ENCODE measurements at regions not wholly inside any gene's neighbourhood (a gene's known extent, or its start where the extent isn't known, plus 50 kb on each side); places are given as distances from the start of the nearest gene placed in this dataset.
A peak's percentile ranks its signal among the peaks of the same experiment; 100 is the strongest.

- WGBS (ENCODE audit: insufficient coverage, low coverage, missing lambda C conversion rate): 15% methylated on average over 28 of the region's 28 CpGs
- Histone ChIP-seq H3K27me3 (ENCODE audit: control insufficient read depth in 2 of 2, insufficient read depth in 2 of 2, low read length in 2 of 2) (no peaks in the 10 kb centered on the region), H3K4me1 (replicated peaks in 1 of 2; ENCODE audit: control insufficient read depth in 2 of 2, insufficient read depth in 2 of 2, low read length in 2 of 2) (no peaks in the 10 kb centered on the region; a peak in 1 of 5 replicates), H3K9me1 (ENCODE audit: control insufficient read depth, insufficient read depth, low read length) (no peaks in the 10 kb centered on the region), H3K9ac (ENCODE audit: insufficient read depth in 1 of 2, low read depth in 2 of 2, low read length in 2 of 2) (no peak overlapping the region), H3K9me3 (replicated peaks; ENCODE audit: control insufficient read depth, insufficient read depth, low read depth, low read length) (no peaks in the 10 kb centered on the region), H3K4me3 (no peak overlapping the region), H3K27ac (ENCODE audit: extremely low read depth, low read depth, low read length) (no peak overlapping the region), H3K79me2 (ENCODE audit: control insufficient read depth, insufficient read depth, low read length) (no peaks in the 10 kb centered on the region), H3K36me3 (ENCODE audit: control insufficient read depth, insufficient read depth, low read length) (no peaks in the 10 kb centered on the region), H2AFZ (ENCODE audit: low read depth, low read length) (no peak overlapping the region), H3K4me2 (ENCODE audit: insufficient read depth, low read length) (no peak overlapping the region), H4K20me1 (replicated peaks; ENCODE audit: control insufficient read depth, insufficient read depth, low read length) (no peaks in the 10 kb centered on the region)
- TF ChIP-seq MED1 (CRISPR knock-in tag; IDR thresholded peaks at IDR 0.05; ENCODE audit: borderline replicate concordance): no peak
- peak; percentile 0 for TF ChIP-seq RBM25 (IDR thresholded peaks at IDR 0.05; ENCODE audit: low read depth, low read length, severe bottlenecking)
- TF ChIP-seq ASH1L (IDR thresholded peaks at IDR 0.05; ENCODE audit: borderline replicate concordance, low read depth, partially characterized antibody): no peak
- TF ChIP-seq HINFP (tag; conservative IDR thresholded peaks at IDR 0.05; ENCODE audit: low read depth): no peak
- TF ChIP-seq C11orf30 (IDR thresholded peaks at IDR 0.05; ENCODE audit: low read depth): no peak
- no peak for TF ChIP-seq TRIM25 (IDR thresholded peaks at IDR 0.05; ENCODE audit: borderline replicate concordance)
- 0 out of 4 replicates have a peak, but pooled peaks of 1 of the 2 experiments have one; percentile 14 for TF ChIP-seq KDM1A (IDR thresholded peaks at IDR 0.05)
- no peak for TF ChIP-seq ZNF121 (CRISPR knock-in tag; conservative IDR thresholded peaks at IDR 0.05)
- no peak for TF ChIP-seq CBX3 (IDR thresholded peaks at IDR 0.05; ENCODE audit: borderline replicate concordance in 1 of 2, low read length in 2 of 2)
- no peak for TF ChIP-seq RFX7 (CRISPR knock-in tag; IDR thresholded peaks at IDR 0.05)
- no peak for TF ChIP-seq SRSF7 (optimal IDR thresholded peaks at IDR 0.05; ENCODE audit: low read depth, low read length)
- 0 out of 2 replicates have a peak, but pooled peaks have one; percentile 24 for TF ChIP-seq BCOR (IDR thresholded peaks at IDR 0.05)
- CTCF ChIA-PET (ENCODE audit: low intra/inter-chr PET ratio): interaction anchor here (0.7 kb wide), 1 partner anchor 176 kb away, joined by 3 read pairs; no protein-coding TSS in a partner anchor
- DNase-seq (ENCODE audit: extremely low read depth in 1 of 4, low spot score in 3 of 4) (no peak), ATAC-seq (no peak), FAIRE-seq (no peak)
- no TSS peak for BruUV-seq (replicated peaks)
- in situ Hi-C loops (cut with MboI): no loop called here
- intact Hi-C loops (cut with micrococcal nuclease): no loop called here
- POLR2A ChIA-PET: interaction anchor here (1.5 kb wide), 1 partner anchor 12 kb away, joined by 4 read pairs; no protein-coding TSS in a partner anchor
Measured at GRCh38 chr21:19244502-19245187, 841.1 kb upstream of the TMPRSS15 start.

Measured in K562 (cell line).